Right cardiac atrium (tissue), 5 donors: ENCODE measurements at regions not wholly inside any gene's neighbourhood (a gene's known extent, or its start where the extent isn't known, plus 50 kb on each side); places are given as distances from the start of the nearest gene placed in this dataset.
A peak's percentile ranks its signal among the peaks of the same experiment; 100 is the strongest.

Source experiments
- ATAC-seq, 2 donors: fragments of 200-7000 bp; cut with Tn5 transposase; one replicate each; pipeline versions ENCODE4 v1.8.0 to v1.9.1; 2020; ENCODE audit warnings: moderate library complexity in 2 of 2, mild to moderate bottlenecking in 1 of 2
- DNase-seq, 3 donors: peaks; one replicate each; pipeline ENCODE4 v3.0.0-alpha.2; 2020
- H3K27ac ChIP-seq: one replicate; pipeline ENCODE4 v1.5.1; 2013; ENCODE audit warnings: mild to moderate bottlenecking, low read length, control low read depth, moderate library complexity
- H3K27me3 ChIP-seq: one replicate; pipeline ENCODE4 v1.6.1; 2013; ENCODE audit not compliant: control insufficient read depth, insufficient read depth
- H3K4me1 ChIP-seq: one replicate; pipeline ENCODE4 v1.6.1; 2013; ENCODE audit warnings: low read length; ENCODE audit not compliant: control insufficient read depth, insufficient read depth
- H3K4me3 ChIP-seq: one replicate; pipeline ENCODE4 v1.5.1; 2013; ENCODE audit warnings: low read length, control low read depth
- H3K9me3 ChIP-seq: one replicate; pipeline ENCODE4 v1.6.1; 2013; ENCODE audit warnings: low read length; ENCODE audit not compliant: control insufficient read depth
- WGBS: extraction: QIAGEN DNeasy Blood & Tissue Kit; methylation state at CpG from one replicate; pipeline ENCODE4 v1.1.7; 2013; 5-methylcytosine and 5-hydroxymethylcytosine counted together
- intact Hi-C, 4 donors: fragments of 100-400 bp; cut with DNase I; formaldehyde crosslinking; loops; one replicate each; pipeline versions ENCODE4 v1.11.0 to v1.14.0; 2022 to 2023
- donor health status: healthy with polysubstance abuse.
- donor health status: DM: no; HTN: yes; CAD: no.
- donor health status: DM: no; HTN: no; CAD: no.
- donor health status: DM: no; HTN: yes; CAD: no; lungs with severe emphysema.
- donor health status: DM: yes; HTN: yes; CAD: no.

- H3K27ac ChIP-seq, result no peak overlapping the region
Observed at GRCh38 chr12:107826276-107826675, 51.8 kb downstream of the ASCL4 start.

DNA sequence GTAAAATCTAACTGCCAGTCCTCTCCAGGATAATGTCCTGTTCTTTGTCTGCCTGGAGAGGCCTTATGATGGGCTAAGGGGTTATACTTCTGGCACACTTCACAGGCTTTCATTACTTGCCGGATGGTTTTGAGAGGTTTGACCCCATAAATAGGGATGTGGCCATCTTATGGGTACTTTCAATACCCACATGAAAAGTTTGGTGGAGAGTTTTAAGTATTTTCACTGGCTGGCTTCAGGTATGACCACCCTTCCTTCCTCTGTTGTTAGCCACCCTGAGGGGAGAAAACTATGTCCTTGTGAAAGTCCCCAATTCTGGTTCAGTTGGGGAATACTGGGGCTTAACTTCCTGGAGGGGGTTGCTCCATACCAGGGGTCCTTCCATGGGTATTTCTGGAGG, 54.8 kb downstream of the ASCL4 start:
- ATAC-seq (no peak), DNase-seq (no peak)
- H3K4me3 ChIP-seq, result no peak overlapping the region
- H3K4me1 ChIP-seq, result no peaks in the 10 kb centered on the region
- H3K27ac ChIP-seq, result no peak overlapping the region
- H3K27me3 ChIP-seq, result no peaks in the 10 kb centered on the region
- H3K9me3 ChIP-seq, result no peaks in the 10 kb centered on the region
- intact Hi-C loops, result no loop called here
- 94% methylated on average over 1 of the region's 1 CpG for WGBS

More at GRCh38 chr12:107826276-107826675, 51.8 kb downstream of the ASCL4 start:
- ATAC-seq (no peak), DNase-seq (no peak)
- H3K4me1 ChIP-seq, result no peaks in the 10 kb centered on the region
- no peak overlapping the region for H3K4me3 ChIP-seq
- 86% methylated on average over 9 of the region's 9 CpGs for WGBS
- intact Hi-C loops, result no loop called here
- no peaks in the 10 kb centered on the region for H3K27me3 ChIP-seq
- H3K9me3 ChIP-seq, result no peaks in the 10 kb centered on the region

DNA sequence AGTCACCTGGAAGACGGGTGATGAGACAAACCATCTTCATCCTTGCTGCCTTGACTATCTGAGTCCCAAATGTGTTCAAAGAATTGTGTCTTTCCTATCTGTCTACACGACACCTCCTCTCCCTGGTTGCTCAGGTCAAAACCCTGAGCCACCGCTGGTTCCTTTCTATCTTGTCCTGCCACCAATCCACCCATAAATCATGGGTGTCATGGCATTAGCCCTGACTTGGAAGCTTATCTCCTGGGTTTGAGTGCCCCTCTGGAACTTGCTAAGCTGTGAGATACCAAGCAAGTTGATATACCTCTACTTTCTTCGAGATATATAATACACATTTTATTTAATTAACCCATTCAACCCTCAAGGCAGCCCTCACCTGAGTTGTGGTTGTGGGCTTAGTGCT, 57.9 kb downstream of the ASCL4 start:
- Histone ChIP-seq H3K27me3 (no peaks in the 10 kb centered on the region), H3K4me3 (no peak overlapping the region), H3K9me3 (no peaks in the 10 kb centered on the region), H3K27ac (no peak overlapping the region), H3K4me1 (no peaks in the 10 kb centered on the region)
- WGBS, result 36% methylated on average over 4 of the region's 4 CpGs
- DNase-seq, result no peak
- no peak for ATAC-seq
- intact Hi-C loops, result no loop called here

DNA sequence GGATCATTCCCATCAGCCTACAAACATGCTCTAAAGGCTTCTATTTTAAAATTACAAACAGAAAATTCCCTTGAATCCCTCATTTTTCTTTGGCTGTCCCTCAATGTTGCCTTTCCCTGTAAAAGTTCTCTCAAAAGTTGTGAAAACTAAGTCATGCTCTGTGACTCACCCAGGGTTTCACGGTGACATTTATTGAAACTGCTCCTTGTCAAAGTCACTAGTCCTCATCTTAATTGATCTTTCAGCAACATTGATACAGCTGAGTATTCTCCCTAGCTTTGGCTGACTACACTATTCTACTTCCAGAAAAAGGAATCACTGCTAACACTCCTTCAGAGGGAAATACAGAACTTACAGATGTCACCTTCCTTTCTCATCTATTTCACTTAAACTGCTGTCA, 65.7 kb downstream of the ASCL4 start:
- Histone ChIP-seq H3K27ac (no peak overlapping the region), H3K4me3 (no peak overlapping the region), H3K27me3 (no peaks in the 10 kb centered on the region), H3K9me3 (no peaks in the 10 kb centered on the region), H3K4me1 (no peaks in the 10 kb centered on the region)
- 53% methylated on average over 1 of the region's 1 CpG for WGBS
- intact Hi-C loops, result no loop called here
- ATAC-seq (no peak), DNase-seq (no peak)

DNA sequence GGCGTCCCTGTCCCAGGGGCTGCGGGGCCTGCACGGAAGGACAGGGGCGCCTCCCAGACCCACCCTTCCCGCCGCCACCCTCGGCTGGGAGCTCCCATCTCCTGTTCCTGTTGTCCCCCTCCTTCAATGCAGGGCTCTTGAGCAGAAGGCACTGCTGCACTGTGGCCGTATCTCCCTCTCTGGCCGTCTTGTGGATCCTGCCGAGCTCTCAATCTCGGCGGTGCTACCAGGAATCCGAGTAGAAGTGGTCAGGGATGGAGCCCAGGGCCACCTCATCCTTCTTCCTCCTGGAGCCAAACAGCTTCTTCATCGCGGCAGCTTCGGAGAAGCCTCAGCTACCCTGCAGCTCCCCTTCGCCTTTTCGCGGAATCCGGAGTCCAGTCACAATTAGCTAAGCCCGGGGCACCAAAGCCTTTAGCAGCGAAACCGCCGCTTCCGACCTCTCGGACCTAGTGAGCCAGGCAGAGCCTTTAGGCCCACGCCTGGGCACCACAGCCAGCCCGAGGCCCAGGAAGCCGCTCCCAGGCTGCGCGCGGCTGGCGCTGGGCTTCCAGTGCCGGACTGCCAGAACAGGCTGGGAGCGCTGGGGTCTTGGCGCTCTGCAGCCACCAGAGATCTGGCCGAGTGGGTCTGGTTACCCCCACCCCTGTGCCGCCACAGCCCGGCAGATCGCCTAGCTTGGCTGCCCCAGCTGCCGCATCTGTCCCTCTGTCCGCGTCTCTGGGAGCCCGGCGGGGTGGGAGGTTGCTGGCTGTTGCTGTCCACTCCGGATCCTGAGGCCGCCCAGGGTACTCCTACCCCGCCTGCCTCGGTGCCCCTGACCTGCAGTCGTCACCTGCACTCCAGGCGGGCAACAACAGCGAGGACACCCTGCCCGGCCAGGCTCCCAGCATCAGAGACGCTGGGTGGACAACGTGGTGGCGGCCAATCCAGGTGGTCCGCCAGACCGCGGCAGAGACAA, 69.1 kb downstream of the ASCL4 start:
- ATAC-seq, result peak; percentile 36 to 42
- no peaks in the 10 kb centered on the region for H3K4me1 ChIP-seq
- DNase-seq, result peak in 2 of 3 donors; percentile 47 to 49
- 3% methylated on average over 59 of the region's 59 CpGs for WGBS
- no peaks in the 10 kb centered on the region for H3K27me3 ChIP-seq
- no peaks in the 10 kb centered on the region for H3K9me3 ChIP-seq
- intact Hi-C loops, result no loop called here
- no peak overlapping the region for H3K27ac ChIP-seq
- H3K4me3 ChIP-seq, result peak overlapping the region; percentile 19

- no peaks in the 10 kb centered on the region for H3K9me3 ChIP-seq
- peak overlapping the region; percentile 19 for H3K4me3 ChIP-seq
- no peaks in the 10 kb centered on the region for H3K4me1 ChIP-seq
- no peak overlapping the region for H3K27ac ChIP-seq
- peak in 2 of 3 donors; percentile 40 to 47 for DNase-seq
- intact Hi-C loops, result no loop called here
- peak; percentile 31 to 58 for ATAC-seq
- no peaks in the 10 kb centered on the region for H3K27me3 ChIP-seq
- WGBS, result 2% methylated on average over 54 of the region's 54 CpGs
Observed at GRCh38 chr12:107844312-107844921, 69.9 kb downstream of the ASCL4 start.

GRCh38 chr12:107845226-107845979, 70.9 kb downstream of the ASCL4 start:
- intact Hi-C loops, result no loop called here
- no peak for DNase-seq

DNA sequence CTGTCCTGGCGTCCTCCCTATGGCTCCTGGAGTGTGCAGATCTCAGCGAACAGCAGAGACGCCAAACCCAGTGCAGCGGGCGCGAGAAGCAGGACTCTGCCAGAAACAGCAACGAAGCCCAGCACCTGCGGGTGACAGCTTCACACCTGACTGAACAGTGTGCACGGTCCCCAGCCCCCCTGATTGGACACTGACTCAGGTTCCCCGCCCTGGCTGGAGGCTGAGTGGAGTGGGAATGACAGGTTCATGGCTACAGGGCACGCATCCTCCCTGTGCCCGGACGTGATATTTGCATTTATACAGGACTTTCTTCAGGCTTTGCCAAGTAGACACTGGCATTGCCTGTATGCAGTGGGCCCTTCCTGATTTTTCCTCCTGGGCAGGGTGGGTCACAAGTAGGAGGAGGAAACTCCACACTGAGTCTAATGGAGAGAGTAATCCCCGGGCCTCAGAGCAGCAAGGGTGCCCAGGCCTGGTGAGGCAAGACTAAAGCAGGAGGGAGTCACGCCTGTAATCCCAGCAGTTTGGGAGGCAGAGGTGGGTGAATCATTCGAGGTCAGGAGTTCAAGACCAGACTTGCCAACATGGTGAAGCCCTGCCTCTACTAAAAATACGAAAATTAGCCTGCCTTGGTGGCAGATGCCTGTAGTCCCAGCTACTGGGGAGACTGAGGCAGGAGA, 71.6 kb downstream of the ASCL4 start:
- no peaks in the 10 kb centered on the region for H3K27me3 ChIP-seq
- no peak overlapping the region for H3K4me3 ChIP-seq
- no peaks in the 10 kb centered on the region for H3K4me1 ChIP-seq
- DNase-seq (no peak), ATAC-seq (no peak)
- H3K27ac ChIP-seq, result no peak overlapping the region
- no peaks in the 10 kb centered on the region for H3K9me3 ChIP-seq
- intact Hi-C loops, result no loop called here
- 47% methylated on average over 17 of the region's 17 CpGs for WGBS

More at GRCh38 chr12:107845226-107845979, 70.9 kb downstream of the ASCL4 start:
- no peaks in the 10 kb centered on the region for H3K27me3 ChIP-seq
- no peak overlapping the region for H3K27ac ChIP-seq
- no peak for ATAC-seq
- WGBS, result 7% methylated on average over 51 of the region's 51 CpGs
- H3K4me3 ChIP-seq, result no peak overlapping the region
- H3K9me3 ChIP-seq, result no peaks in the 10 kb centered on the region
- H3K4me1 ChIP-seq, result no peaks in the 10 kb centered on the region

GRCh38 chr12:107847430-107847829, 72.9 kb downstream of the ASCL4 start:
- DNase-seq, result no peak
- Histone ChIP-seq H3K4me1 (no peaks in the 10 kb centered on the region), H3K27ac (no peak overlapping the region), H3K9me3 (no peaks in the 10 kb centered on the region), H3K4me3 (no peak overlapping the region), H3K27me3 (no peaks in the 10 kb centered on the region)
- no peak for ATAC-seq
- intact Hi-C loops, result no loop called here
- 67% methylated on average over 1 of the region's 1 CpG for WGBS

DNA sequence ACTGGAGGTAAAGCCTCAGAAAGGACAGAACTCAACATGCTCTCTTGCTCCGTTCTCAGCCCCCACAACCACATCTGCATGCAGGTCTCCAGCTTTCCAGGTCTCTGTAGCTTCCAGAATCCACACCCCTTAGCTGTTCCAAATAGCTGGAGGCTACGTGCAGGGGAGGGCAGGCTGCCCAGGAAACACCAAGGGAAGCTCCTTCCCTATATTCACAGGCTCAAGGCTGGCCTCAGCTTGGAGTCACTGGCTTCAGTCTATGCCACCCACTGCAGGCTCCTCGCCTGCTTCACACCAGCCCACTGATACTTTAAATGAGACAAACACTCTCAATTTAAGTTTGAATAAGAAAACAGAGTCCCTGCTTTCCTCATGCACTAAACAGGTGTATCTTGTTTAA, 73.3 kb downstream of the ASCL4 start:
- 40% methylated on average over 3 of the region's 3 CpGs for WGBS
- intact Hi-C loops, result no loop called here
- ATAC-seq, result no peak

More for the DNA sequence above, 73.3 kb downstream of the ASCL4 start:
- Histone ChIP-seq H3K4me3 (no peak overlapping the region), H3K4me1 (no peaks in the 10 kb centered on the region), H3K9me3 (no peaks in the 10 kb centered on the region), H3K27ac (no peak overlapping the region), H3K27me3 (no peaks in the 10 kb centered on the region)
- DNase-seq, result peak in 2 of 3 donors; percentile 47 to 51
